HCT116 (cell line): ENCODE measurements at regions not wholly inside any gene's neighbourhood (a gene's known extent, or its start where the extent isn't known, plus 50 kb on each side); places are given as distances from the start of the nearest gene placed in this dataset.

Source experiments
- ATAC-seq: fragments of 200-7000 bp; cut with Tn5 transposase; 2 replicates; pipeline ENCODE4 v1.9.1; 2020; ENCODE audit warnings: mild to moderate bottlenecking, moderate library complexity
- BruUV-seq: library from RNA; stranded (reverse); fragments of 400-500 nt; replicated peaks from 2 replicates; lab custom pipeline; 2021; lab: Mats Ljungman, UMichigan
- CTCF ChIA-PET: fragments of 300-600 bp; sonication (Branson Sonifier 250); formaldehyde crosslinking; loops from one replicate; lab custom pipeline; 2021; ENCODE audit warnings: antibody characterized with exemption; lab: Charles Lee
- POLR2A ChIA-PET: fragments of 300-600, 350-600 bp; sonication (Branson Sonifier 250); formaldehyde crosslinking; loops from one replicate; lab custom pipeline; 2021; ENCODE audit warnings: antibody characterized with exemption; lab: Charles Lee
- RAD21 ChIA-PET, 2 experiments: fragments of 300-600 bp; sonication (Branson Sonifier 250); formaldehyde crosslinking; loops; one replicate each; lab custom pipeline; 2023; ENCODE audit warnings: low total read pairs in 2 of 2; ENCODE audit not compliant: uncharacterized antibody in 2 of 2, unreplicated experiment in 2 of 2, low non-redundant PET in 1 of 2; lab: Charles Lee
- DNase-seq: peaks from one replicate; pipeline ENCODE4 v3.0.0-alpha.2; 2010; ENCODE audit warnings: low read depth, low spot score
- H2AFZ ChIP-seq: fragments of 200-600 bp; shearing (Covaris generic), sonication (generic); 2 replicates; pipeline ENCODE4 v1.6.1; 2017; ENCODE audit warnings: low read depth, mixed run types, mixed read lengths, antibody characterized with exemption, low read length; ENCODE audit not compliant: poor library complexity, severe bottlenecking
- H3K27ac ChIP-seq: 2 replicates; pipeline ENCODE4 v1.5.1; 2012; ENCODE audit warnings: low read depth, low read length
- H3K27me3 ChIP-seq: fragments of 200-600 bp; sonication (generic); 2 replicates; pipeline ENCODE4 v1.6.1; 2016; ENCODE audit warnings: mixed run types, low read length, mixed read lengths; ENCODE audit not compliant: insufficient read depth
- H3K36me3 ChIP-seq, 2 experiments: fragments of 200-500 bp in 1 of 2; fragments of 200-600 bp in 1 of 2; sonication (Bioruptor generic) in 1 of 2; sonication (generic) in 1 of 2; 2 replicates each; pipeline versions ENCODE4 v1.5.1 to v1.6.1; 2014 to 2016; ENCODE audit warnings: low read length in 2 of 2, inconsistent platforms in 1 of 2, mixed read lengths in 1 of 2, mixed run types in 1 of 2; ENCODE audit not compliant: insufficient read depth in 2 of 2, control insufficient read depth in 1 of 2
- H3K4me1 ChIP-seq, 2 experiments: fragments of 200-600 bp in 1 of 2; sonication (generic) in 1 of 2; 2 replicates each; pipeline versions ENCODE4 v1.5.1 to v1.6.1; 2012 to 2017; ENCODE audit warnings: low read length in 2 of 2, inconsistent platforms in 1 of 2, mild to moderate bottlenecking in 1 of 2, mixed read lengths in 1 of 2, mixed run types in 1 of 2, moderate library complexity in 1 of 2; ENCODE audit not compliant: insufficient read depth in 2 of 2, control insufficient read depth in 1 of 2
- H3K4me2 ChIP-seq: fragments of 200-600 bp; sonication (generic); 2 replicates; pipeline ENCODE4 v1.6.1; 2017; ENCODE audit warnings: mixed run types, low read length, mixed read lengths
- H3K4me3 ChIP-seq, 2 experiments: fragments of 200-600 bp in 1 of 2; sonication (generic) in 1 of 2; replicated peaks in 1 of 2; 2 replicates each; pipeline ENCODE4 v1.5.1; 2011 to 2016; ENCODE audit warnings: low read length in 2 of 2, control low read depth in 1 of 2, low read depth in 1 of 2, mild to moderate bottlenecking in 1 of 2, mixed read lengths in 1 of 2, mixed run types in 1 of 2
- H3K79me2 ChIP-seq: fragments of 200-600 bp; sonication (generic); 2 replicates; pipeline ENCODE4 v1.6.1; 2017; ENCODE audit warnings: mild to moderate bottlenecking, mixed run types, low read length, moderate library complexity, mixed read lengths; ENCODE audit not compliant: insufficient read depth
- H3K9ac ChIP-seq: fragments of 200-600 bp; sonication (generic); 2 replicates; pipeline ENCODE4 v1.6.1; 2016; ENCODE audit warnings: low read length, mixed read lengths
- H3K9me2 ChIP-seq: fragments of 200-600 bp; sonication (generic), shearing (Covaris generic); 2 replicates; pipeline ENCODE4 v1.6.1; 2017; ENCODE audit warnings: mixed run types, mild to moderate bottlenecking, moderate library complexity; ENCODE audit not compliant: insufficient read depth
- H3K9me3 ChIP-seq, 2 experiments: fragments of 200-500 bp in 1 of 2; fragments of 200-600 bp in 1 of 2; sonication (Bioruptor generic) in 1 of 2; sonication (generic) in 1 of 2; 2 replicates each; pipeline ENCODE4 v1.6.1; 2014 to 2017; ENCODE audit warnings: low read length in 2 of 2, mixed read lengths in 2 of 2, inconsistent platforms in 1 of 2, low read depth in 1 of 2, mild to moderate bottlenecking in 1 of 2, mixed run types in 1 of 2, moderate library complexity in 1 of 2; ENCODE audit not compliant: control insufficient read depth in 1 of 2, insufficient read depth in 1 of 2
- H4K20me1 ChIP-seq: fragments of 200-600 bp; sonication (generic), shearing (Covaris generic); 2 replicates; pipeline ENCODE4 v1.6.1; 2017; ENCODE audit warnings: mixed run types, mild to moderate bottlenecking, moderate library complexity; ENCODE audit not compliant: insufficient read depth
- CBX3 ChIP-seq: IDR thresholded peaks from 2 replicates; pipeline ENCODE4 v1.6.1; 2012; ENCODE audit warnings: low read depth
- CEBPB ChIP-seq: IDR thresholded peaks from 2 replicates; pipeline ENCODE4 v1.6.1; 2012; ENCODE audit warnings: low read depth
- EZH2 ChIP-seq: fragments of 200-600 bp; sonication (generic); IDR thresholded peaks from 2 replicates; pipeline ENCODE4 v1.6.1; 2017; ENCODE audit warnings: antibody characterized with exemption, mixed run types
- EZH2phosphoT487 ChIP-seq: fragments of 200-600 bp; IDR thresholded peaks from 2 replicates; pipeline ENCODE4 v1.6.1; 2018; ENCODE audit warnings: antibody characterized with exemption, borderline replicate concordance
- FOSL1 ChIP-seq: IDR thresholded peaks from 2 replicates; pipeline ENCODE4 v1.6.1; 2012; ENCODE audit warnings: low read depth
- JUND ChIP-seq: IDR thresholded peaks from 2 replicates; pipeline ENCODE4 v1.6.1; 2012
- POLR2A ChIP-seq: IDR thresholded peaks from 2 replicates; pipeline ENCODE4 v1.7.0; 2011; ENCODE audit warnings: borderline replicate concordance; ENCODE audit not compliant: insufficient read depth, insufficient read length; ENCODE audit errors: extremely low read depth
- POLR2AphosphoS5 ChIP-seq: IDR thresholded peaks from 2 replicates; pipeline ENCODE4 v1.6.1; 2011; ENCODE audit warnings: mild to moderate bottlenecking, low read depth, low read length, moderate library complexity
- RAD21 ChIP-seq: IDR thresholded peaks from 2 replicates; pipeline ENCODE4 v1.6.1; 2012; ENCODE audit warnings: low read depth, mild to moderate bottlenecking
- SIN3A ChIP-seq: IDR thresholded peaks from 2 replicates; pipeline ENCODE4 v1.6.1; 2012; ENCODE audit warnings: low read depth
- SP1 ChIP-seq: IDR thresholded peaks from 2 replicates; pipeline ENCODE4 v1.6.1; 2012; ENCODE audit warnings: low read depth
- TCF7L2 ChIP-seq: IDR thresholded peaks from 2 replicates; pipeline ENCODE4 v1.7.0; 2011; ENCODE audit warnings: borderline replicate concordance, inconsistent platforms; ENCODE audit not compliant: insufficient read depth, insufficient read length; ENCODE audit errors: extremely low read depth
- ZNF274 ChIP-seq: fragments of 200-500 bp; sonication (Bioruptor generic); IDR thresholded peaks from 2 replicates; pipeline ENCODE4 v1.6.1; 2014; ENCODE audit warnings: mild to moderate bottlenecking, low read depth, low read length, inconsistent platforms
- intact Hi-C: fragments of 100-400 bp; cut with micrococcal nuclease; formaldehyde crosslinking; loops from 2 replicates; pipeline ENCODE4 v1.10.0; 2022
- TF ChIP-seq, protein P1 (sequence below), 3 experiments: fragments of 200-600 bp in 1 of 3; sonication (generic) in 1 of 3; IDR thresholded peaks in 2 of 3; conservative IDR thresholded peaks in 1 of 3; 2 replicates each; pipeline ENCODE4 v1.5.1; 2012 to 2017; ENCODE audit warnings: low read depth in 2 of 3, low read length in 2 of 3, antibody characterized with exemption in 1 of 3, borderline replicate concordance in 1 of 3, control low read depth in 1 of 3, mild to moderate bottlenecking in 1 of 3, mixed read lengths in 1 of 3, mixed run types in 1 of 3, moderate library complexity in 1 of 3; ENCODE audit not compliant: insufficient read depth in 1 of 3
- TF ChIP-seq, protein P2 (sequence below): IDR thresholded peaks from 2 replicates; pipeline ENCODE4 v1.6.1; 2012
- TF ChIP-seq, protein P3 (sequence below): IDR thresholded peaks from 2 replicates; pipeline ENCODE4 v1.6.1; 2012

DNA sequence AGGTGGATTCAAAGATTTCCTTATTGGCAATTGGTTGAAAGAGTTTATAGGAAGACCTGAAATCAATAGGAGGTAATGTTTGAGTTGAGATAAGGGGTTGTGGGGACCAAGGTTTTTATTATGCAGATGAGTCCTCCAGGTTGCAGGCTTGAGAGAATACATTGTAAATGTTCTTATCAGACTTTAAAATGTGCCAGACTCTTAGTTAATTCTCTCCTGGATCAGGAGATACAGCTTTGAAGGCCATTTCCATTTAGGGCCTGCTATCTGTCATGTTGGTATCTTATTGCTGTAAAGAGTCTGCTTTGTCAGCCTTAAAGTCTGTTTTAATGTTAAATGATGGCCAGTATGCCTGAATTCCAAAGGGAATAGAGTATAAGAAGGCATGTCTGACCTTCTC, 61.8 kb upstream of the CALCR start (continued):
- TF ChIP-seq, protein P1, sequence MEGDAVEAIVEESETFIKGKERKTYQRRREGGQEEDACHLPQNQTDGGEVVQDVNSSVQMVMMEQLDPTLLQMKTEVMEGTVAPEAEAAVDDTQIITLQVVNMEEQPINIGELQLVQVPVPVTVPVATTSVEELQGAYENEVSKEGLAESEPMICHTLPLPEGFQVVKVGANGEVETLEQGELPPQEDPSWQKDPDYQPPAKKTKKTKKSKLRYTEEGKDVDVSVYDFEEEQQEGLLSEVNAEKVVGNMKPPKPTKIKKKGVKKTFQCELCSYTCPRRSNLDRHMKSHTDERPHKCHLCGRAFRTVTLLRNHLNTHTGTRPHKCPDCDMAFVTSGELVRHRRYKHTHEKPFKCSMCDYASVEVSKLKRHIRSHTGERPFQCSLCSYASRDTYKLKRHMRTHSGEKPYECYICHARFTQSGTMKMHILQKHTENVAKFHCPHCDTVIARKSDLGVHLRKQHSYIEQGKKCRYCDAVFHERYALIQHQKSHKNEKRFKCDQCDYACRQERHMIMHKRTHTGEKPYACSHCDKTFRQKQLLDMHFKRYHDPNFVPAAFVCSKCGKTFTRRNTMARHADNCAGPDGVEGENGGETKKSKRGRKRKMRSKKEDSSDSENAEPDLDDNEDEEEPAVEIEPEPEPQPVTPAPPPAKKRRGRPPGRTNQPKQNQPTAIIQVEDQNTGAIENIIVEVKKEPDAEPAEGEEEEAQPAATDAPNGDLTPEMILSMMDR (IDR thresholded peaks at IDR 0.05 in 2 of 3, conservative IDR thresholded peaks at IDR 0.05 in 1 of 3; ENCODE audit: borderline replicate concordance in 1 of 3, insufficient read depth in 1 of 3, low read depth in 2 of 3, low read length in 2 of 3), result no peak
- TF ChIP-seq EZH2 (no peak), TCF7L2 (no peak), FOSL1 (no peak)
- TF ChIP-seq, protein P2, sequence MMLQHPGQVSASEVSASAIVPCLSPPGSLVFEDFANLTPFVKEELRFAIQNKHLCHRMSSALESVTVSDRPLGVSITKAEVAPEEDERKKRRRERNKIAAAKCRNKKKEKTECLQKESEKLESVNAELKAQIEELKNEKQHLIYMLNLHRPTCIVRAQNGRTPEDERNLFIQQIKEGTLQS, result no peak

DNA sequence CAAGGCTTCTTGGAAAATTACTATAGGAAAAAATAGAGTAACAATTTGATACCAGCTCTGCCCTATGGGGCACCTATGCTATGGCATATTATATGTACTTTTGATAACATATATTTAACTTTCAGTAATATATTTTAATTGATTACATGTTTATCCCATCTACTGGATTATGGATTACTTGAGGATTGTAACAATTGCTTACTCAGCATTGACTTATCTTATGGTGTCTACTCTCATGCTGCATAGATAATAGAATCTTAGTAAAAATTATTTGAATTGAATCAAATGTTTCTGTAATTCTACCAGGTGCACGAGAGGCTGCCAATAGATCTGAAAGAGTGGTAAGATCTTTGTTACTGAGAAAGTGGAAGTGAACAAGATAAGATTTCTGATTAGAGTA, 57.8 kb upstream of the CALCR start:
- Histone ChIP-seq H3K4me1 (no peaks in the 10 kb centered on the region), H3K9ac (no peak overlapping the region), H3K9me2 (no peaks in the 10 kb centered on the region; the same call in 1 of the 2 replicates), H3K9me3 (no peaks in the 10 kb centered on the region), H3K79me2 (peaks cover 9% of the 10 kb centered on the region; the same call in 1 of the 2 replicates), H3K27me3 (no peaks in the 10 kb centered on the region), H3K36me3 (no peaks in the 10 kb centered on the region), H3K27ac (no peak overlapping the region), H3K4me3 (no peak overlapping the region), H2AFZ (no peak overlapping the region), H3K4me2 (no peak overlapping the region), H4K20me1 (no peaks in the 10 kb centered on the region)
- CTCF ChIA-PET, result no interaction called here
- POLR2A ChIA-PET, result no interaction called here
- intact Hi-C loops, result no loop called here
- DNase-seq, result no peak
- no peak for ATAC-seq
- RAD21 ChIA-PET, result no interaction called here
- no TSS peak for BruUV-seq
- TF ChIP-seq CBX3, result no peak
- TF ChIP-seq, protein P3, sequence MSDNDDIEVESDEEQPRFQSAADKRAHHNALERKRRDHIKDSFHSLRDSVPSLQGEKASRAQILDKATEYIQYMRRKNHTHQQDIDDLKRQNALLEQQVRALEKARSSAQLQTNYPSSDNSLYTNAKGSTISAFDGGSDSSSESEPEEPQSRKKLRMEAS, result no peak
- TF ChIP-seq POLR2A, result no peak
- TF ChIP-seq POLR2AphosphoS5, result no peak
- no peak for TF ChIP-seq RAD21
- no peak for TF ChIP-seq SP1
- no peak for TF ChIP-seq ZNF274
- TF ChIP-seq, protein P2, result no peak
- TF ChIP-seq CEBPB, result no peak
- no peak for TF ChIP-seq EZH2
- no peak for TF ChIP-seq JUND
- TF ChIP-seq SIN3A, result no peak
- no peak for TF ChIP-seq EZH2phosphoT487
- TF ChIP-seq FOSL1, result no peak
- TF ChIP-seq, protein P1 (IDR thresholded peaks at IDR 0.05 in 2 of 3, conservative IDR thresholded peaks at IDR 0.05 in 1 of 3; ENCODE audit: borderline replicate concordance in 1 of 3, insufficient read depth in 1 of 3, low read depth in 2 of 3, low read length in 2 of 3), result no peak
